Activated CD4-positive, alpha-beta T cell treated with anti-CD3 and anti-CD28 coated beads for 1 hour (primary cell): ENCODE measurements at regions not wholly inside any gene's neighbourhood (a gene's known extent, or its start where the extent isn't known, plus 50 kb on each side); places are given as distances from the start of the nearest gene placed in this dataset.
"Not testable (repeated sequence)": the region's sequence is repeated elsewhere in the genome, so short reads cannot be mapped to it uniquely, and the experiment has no call there.

Experiments
- DNase-seq: peaks from one replicate; pipeline ENCODE4 v3.0.0-alpha.2; 2020

DNA sequence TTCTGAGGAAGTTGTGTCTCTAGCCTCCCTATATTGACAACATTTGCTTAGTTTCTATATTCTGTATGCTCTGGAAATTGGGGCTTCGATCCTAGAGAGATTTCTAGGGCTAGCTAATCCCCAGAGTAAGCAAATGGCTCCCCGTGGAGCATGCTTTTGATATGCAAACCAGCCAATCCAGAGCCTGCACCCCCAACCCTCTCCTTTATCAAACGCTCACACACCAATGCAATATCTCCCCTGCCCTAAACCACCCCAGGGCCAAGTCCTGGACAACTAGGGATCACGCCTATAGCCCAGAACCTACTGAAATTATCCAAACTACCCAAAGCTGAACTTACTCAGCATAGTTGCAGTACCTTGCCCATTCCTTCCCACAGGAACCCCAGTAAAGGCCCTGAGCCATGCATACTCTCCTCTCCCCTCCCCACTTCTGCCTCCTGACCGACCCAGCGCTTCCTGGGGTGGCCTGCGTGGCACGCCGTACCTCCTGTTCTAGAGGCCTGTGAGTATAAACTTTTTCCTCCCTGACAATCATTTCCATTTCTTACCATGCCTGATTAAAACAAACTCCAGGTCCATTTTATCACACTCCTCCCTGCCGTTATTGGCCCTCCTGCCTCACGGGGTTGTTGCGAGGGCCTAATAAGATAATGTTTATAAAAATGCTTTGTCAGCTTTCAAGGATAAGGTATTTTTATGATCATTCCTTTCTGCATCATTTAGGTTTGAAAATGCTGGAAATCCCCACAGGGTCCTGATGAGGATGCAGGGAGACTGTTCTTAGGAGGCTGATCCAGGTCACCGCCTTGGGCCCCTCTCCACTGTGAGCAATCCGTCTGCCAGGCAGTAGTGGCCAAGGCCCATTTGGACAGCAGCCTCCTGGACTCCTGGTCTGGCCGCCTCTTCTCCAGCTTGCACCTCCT, 102.7 kb downstream of the TENT5C start:
- DNase-seq: no peak

DNA sequence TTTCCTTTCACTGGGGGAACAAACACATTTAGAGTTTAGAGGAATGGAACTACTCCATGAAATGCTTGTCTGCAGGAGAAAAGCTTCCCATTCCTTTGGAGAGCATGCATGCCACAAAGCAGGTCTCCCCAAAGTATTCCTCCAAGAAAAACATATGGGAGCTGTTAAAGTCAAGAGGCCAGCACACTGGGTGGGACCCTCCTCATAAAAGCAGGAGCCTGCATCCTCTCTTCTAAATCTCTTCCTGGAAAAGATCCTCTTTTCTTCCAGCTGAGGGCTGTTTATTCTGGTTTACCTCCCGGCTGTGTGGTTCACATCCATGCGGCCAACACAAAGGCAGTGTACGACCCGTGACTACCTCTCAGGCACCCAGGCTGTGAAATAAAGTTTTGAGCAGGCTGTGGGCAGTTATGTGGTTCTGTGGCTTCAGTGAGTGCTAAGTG, 103.4 kb downstream of the TENT5C start:
- DNase-seq: no peak

DNA sequence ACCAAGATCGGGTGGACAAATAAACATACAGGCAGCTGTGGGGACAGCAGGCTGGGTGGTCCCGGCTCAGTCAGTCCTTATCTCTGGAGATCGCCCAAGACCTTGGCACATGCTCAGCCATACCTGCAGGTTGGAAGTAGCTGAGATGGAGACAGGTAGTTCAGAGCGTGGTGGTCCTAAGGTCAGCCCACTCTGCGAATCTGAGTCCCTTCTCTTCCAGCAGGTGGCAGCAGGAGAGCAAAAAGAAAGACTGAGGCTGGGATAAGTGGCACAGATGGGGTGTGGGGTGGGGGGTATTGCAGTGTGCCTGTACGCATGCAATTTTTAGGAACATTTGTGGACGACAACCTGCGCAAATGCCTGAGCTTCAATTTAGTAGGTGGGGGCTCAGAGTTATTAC, 104.9 kb downstream of the TENT5C start:
- DNase-seq: no peak

DNA sequence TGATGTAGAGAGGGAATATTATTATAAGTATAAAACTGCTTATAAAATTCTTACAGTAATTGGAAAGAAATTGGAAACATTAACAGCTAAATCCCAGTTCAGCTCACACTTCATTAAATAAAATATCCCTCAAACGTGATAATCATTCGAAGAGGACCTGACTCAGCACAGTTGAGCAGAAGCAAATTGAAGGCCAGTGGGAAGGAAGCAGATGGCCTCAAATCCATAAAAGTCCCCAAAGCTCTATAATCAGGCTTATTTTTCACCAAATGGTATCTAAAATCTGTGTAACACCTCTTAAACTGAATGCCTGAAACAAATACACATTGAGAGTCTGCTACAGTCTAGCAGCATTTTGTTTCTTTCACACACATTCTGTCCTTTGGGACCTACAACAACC, 106.8 kb downstream of the TENT5C start:
- DNase-seq: no peak

DNA sequence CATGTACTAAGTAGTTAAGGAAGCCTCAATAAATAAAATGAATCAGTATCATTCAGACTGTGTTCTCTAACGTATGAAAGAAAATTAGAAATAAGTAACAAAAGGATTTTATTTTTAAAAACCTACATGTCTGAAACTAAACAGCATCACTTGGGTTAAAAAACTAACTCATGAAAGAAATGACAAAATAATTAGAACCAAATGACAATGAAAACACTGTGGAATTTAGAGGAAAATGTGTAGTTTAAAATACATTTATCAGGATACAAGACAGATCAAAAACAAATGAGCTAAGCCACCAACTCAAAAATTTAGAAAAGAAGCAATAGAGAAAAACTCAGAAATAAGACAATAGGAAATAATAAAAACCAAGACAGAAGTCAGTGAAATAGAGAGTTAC, 108.7 kb downstream of the TENT5C start:
- no peak for DNase-seq

DNA sequence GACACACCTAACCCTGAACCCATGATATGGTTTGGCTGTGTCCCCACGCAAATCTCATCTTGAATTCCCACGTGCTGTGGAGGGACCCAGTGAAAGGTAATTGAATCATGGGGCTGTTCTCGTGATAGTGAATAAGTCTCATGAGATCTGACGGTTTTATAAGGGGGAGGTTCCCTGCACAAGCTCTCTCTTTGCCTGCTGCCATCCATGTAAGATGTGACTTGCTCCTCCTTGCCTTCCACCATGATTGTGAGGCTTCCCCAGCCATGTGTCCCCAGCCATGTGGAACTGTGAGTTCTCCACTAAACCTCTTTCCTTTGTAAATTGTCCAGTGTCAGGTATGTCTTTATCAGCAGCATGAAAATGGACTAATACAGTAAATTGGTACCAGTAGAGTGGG, 110.2 kb downstream of the TENT5C start:
- not testable (repeated sequence) for DNase-seq

DNA sequence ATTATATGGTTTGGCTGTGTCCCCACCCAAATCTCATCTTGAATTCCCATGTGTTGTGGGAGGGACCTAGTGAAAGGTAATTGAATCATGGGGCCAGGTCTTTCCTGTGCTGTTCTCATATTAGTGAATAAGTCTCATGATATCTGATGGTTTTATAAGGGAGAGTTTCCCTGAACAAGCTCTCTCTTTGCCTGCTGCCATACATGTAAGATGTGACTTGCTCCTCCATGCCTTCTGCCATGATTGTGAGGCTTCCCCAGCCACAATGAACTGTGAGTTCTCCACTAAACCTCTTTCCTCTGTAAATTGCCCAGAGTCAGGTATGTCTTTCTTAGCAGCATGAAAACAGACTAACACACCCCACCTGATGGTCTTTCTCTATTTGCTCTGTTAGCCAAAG, 112.1 kb downstream of the TENT5C start:
- DNase-seq: not testable (repeated sequence)

DNA sequence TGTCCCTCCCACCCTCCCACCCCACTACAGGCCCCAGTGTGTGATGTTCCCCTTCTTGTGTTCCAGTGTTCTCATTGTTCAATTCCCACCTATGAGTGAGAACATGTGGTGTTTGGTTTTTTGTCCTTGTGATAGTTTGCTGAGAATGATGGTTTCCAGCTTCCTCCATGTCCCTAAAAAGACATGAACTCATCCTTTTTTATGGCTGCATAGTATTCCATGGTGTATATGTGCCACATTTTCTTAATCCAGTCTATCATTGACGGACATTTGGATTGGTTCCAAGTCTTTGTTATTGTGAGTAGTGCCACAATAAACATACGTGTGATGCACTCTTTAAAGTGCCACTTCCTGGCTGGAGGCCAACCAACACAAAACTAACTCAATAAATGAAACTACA, 112.7 kb downstream of the TENT5C start:
- not testable (repeated sequence) for DNase-seq

DNA sequence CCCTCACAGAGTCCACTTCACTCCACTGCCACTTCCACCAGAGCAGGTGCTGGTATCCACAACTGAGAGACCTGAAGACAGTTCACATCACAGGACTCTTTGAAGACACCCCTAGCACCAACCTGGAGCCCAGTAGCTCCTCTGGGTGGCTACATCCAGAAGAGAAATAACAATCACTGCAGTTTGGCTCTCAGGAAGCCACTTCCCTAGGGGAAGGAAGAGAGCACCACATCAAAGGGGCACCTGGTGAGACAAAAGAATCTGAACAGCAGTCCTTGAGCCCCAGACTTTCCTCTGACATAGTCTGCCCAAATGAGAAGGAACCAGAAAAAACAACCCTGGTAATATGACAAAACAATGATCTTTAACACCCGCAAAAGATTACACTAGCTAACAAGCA, 113.2 kb downstream of the TENT5C start:
- no peak for DNase-seq

DNA sequence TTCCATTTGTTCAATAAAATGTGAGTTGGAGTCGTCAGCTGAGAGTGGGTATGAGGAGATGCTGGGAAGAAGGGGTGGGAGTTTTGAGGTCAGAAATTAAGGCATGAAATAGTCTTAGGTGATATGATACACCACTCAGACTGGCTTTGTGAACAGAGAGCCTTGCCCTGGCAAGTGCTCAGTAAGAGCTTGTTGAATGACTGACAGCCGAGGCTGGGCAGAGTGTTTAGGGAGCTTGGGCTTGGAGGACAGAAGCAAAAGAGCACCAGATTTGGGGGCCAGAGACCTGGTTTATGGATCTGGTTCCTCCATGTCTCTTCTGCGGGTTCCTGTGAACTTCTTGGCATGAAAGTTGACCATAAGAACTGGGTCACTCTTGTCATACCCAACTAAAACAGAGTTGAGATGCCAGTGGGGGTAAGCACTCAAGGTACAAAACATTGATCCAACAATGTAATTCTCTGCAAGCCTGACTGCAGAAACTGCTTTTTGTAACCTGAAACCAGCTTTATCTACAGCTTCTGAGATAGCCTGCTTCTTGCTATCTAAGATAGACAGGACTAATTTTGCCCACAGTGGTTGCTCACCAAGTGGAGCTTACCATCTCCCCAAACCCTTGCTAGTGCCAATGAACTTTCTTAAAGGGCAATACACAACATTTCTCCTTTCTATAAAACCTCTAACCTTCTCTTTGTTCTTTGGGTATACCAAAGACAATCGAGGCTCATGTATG, 126.4 kb downstream of the TENT5C start:
- no peak for DNase-seq

DNA sequence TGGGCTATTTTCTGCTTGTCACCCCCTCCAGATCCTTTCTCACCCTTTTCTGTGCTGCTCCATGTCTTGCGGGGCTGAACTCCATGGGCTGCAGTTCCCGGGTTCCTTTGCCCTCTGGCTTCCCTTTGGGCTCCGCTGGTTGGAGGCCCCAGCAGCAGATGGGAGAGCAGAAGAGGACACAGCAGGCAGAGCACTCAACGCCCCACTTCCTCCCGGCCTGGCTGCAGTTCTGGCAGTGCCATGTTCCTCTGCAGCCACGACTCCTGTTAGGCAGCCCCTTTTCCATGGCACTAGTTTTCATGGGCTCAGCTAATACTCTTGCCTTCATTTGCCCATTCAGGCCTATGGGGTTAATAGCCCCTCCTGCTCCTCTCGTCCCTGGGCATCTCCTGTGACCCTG, 127.1 kb downstream of the TENT5C start:
- no peak for DNase-seq

DNA sequence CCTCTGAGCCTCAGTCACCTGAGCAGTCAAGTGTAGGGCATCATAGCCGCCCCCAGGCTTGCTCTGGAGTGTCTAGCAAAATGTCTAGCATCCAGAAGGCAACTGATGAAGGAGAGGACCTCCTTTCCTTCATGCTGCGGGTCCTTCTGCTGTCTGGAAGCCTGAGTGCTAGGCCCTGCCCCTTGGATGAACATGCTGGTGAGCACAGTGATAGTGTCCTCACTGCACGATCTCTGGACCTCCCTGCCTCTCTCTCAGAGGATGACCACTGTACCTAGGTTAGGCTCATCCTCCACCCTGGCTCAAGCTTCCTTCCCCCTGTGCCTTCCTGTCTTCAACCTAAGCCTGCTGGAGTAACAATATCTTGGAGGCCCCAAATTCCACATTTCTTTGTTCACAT, 128.6 kb downstream of the TENT5C start:
- DNase-seq: no peak

DNA sequence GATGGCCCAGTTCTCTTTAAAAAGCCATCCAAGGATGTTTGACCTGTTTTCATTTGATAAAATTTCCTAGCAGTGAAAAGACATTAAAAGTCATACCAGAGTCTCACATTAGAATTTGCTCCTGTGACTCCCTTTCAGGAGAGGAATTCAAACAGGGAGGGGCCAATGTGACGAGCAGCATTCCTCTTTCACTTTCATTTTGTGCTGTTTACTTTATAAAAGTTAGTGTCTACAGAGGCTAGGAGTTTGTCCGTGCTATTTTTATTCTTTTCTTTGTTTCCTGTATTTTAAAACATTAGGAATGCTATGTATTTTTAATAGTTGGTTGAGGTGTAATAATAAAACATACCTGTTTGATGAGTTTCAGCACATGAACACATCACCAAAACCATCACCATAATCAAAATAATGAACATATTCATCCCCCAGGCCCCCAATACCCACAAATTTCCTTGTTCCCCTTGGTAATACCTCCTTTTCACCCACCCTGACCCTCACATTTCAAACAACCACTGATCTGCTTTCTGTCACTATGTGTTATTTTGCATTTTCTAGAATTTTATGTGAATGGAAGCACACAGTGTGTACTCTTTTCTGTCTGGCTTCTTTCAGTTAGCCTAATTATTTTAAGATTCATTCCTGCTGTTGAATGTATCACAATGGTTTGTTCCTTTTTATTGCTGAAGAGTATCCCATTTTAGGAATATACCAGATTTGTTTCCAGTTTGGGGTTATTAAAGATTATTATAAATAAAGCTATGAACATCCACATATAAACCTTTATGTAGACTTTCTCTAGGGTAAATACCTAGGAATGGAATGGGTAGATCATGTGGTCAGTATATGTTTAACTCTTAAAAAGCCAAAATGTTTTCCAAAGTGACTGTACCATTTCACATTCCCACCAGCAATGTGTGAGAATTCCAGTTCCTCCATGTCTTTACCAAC, 129.5 kb downstream of the TENT5C start:
- DNase-seq: no peak

DNA sequence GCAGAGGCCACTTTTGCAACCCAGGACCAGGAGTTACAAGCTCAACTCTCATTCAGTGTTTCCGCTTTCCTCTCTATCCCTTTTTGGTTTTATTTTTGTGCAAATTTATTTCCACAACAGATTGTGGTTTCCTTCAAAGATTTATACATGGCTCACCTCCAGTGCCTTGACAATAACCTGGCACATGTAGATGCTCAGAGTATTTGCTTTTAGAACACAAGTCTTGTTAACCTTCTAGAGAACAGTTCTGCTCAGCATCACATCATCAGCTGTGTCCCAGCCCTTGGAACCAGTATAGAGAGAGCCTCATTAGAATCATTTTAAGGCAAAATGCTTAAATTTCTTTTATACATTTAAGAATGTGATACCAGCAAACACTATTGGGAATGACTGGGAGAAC, 133.7 kb downstream of the TENT5C start:
- no peak for DNase-seq

DNA sequence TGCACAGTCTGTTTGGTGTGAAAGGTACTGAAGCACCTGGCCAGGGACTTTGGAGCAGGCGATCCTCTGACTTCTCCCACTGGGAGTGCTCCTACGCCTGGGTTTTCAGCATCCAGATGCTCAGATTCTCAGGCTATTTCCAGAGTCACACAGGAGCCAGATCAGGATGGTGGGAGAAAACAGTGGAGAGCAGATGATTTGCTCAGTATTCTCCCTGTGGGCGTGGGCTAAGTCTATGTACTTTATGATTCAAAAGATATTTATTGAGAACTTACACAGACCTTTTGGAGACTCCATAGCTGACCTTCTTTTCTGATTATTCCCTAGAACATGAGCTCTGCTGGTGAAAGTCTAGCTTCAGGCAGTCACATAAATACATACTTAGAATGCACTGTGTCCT, 134.6 kb downstream of the TENT5C start:
- no peak for DNase-seq

DNA sequence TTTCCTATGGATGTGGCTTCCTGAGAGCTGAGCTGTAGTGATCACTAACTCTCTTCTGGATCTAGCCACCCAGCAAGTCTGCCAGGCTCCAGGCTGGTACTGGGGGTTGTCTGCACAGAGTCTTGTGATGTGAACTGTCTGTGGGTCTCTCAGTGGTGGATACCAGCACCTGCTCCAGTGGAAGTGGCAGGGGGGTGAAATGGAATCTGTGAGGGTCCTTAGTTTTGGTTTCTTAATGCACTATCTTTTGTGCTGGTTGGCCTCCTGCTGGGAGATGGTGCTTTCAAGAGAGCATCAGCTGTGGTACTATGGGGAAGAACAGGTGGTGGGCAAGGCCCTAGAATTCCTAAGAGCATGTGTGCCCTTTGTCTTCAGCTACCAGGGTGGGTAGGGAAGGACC, 140.7 kb downstream of the TENT5C start:
- not testable (repeated sequence) for DNase-seq

DNA sequence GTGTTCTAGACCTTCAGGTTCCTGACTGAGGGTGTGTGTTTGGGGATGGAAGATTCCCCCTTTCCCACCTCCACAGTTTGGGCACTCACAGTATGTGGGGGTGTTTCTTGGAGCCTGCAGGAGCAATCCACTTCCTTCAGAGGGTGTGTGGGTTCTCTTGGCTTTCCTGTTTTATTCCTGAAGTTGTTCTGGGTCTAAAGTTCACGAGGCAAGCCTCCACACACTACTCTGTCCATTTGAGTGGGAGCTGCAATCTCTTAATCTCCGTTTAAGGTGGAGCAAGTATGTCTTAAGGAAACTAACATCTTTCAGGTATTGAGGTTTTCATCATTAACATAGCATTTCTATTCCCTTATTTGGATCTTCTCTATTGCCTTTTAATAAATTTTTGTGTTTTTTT, 141.8 kb downstream of the TENT5C start:
- DNase-seq: no peak

DNA sequence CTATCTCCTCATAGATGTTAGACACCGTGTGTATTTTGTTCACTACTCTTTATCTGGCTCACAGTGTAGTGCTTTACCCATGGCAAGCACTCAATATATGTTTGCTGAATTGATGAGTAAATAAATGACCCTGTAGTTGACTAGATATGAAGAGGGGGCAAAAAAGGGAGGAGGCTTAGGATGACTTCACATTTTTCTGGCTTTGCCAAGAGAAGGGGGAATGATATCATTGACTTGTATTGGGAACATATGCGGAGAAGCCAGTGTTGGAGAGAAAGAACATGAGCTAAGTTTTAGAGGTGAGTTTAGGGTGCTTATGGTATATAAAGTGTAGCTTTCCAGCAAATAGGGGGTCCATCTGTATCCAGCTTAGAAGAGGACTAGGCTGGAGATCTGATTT, 145.5 kb downstream of the TENT5C start:
- no peak for DNase-seq

DNA sequence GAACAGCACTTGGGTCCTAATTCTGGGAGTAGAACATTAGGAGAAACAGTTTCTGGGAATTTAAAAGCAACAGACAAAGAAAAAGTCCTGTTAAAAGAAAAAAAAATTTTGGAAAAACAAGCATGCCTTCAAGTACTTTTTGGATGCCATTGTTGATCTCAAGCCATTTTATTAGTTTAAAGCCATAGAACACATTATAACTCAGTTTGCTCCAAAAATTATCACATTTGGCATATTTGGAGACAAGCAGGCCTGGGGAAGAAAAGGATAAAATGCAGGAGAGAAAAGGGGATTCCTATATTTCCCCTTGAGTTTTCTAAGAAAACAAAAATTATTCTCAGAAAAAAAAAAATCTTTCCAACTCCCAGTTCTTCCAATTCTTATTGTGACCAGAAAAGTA, 146.8 kb downstream of the TENT5C start:
- no peak for DNase-seq

DNA sequence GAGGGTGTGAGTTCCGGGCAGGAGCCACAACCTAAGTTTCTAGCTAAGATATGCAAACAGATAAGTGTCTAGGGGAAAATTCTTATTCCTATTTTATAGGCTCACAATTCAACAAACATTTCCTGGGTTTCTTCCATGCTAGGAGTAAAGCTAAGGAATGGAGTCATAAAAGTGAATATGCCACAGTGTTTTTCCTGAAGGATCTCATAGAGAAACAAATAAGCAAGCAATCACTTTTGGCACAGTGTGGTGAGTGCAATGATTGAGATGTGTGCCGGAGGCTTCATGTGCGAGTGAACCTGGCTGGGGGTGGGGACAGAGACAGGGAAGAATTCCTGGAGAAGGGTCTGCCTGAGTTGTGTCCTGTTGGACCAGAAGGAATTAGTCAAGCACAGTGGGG, 147.4 kb downstream of the TENT5C start:
- no peak for DNase-seq

DNA sequence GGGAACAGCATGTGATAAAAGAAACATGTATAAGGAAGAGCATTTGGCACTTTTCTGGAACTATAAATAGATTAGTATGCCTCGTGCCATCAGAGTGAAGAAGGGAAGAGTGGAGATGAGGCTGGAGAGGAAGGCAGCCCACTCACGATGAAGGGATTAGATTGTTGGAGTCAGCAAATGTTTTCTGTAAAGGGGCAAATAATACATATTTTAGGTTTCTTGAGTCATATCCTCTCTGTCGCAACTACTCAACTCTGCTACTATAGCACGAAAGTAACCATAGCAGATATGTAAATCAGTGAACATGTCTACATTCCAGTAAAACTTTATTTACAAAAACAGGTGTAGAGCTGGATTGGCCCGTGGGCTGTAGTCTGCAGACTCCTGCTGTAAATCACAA, 147.8 kb downstream of the TENT5C start:
- DNase-seq: no peak

DNA sequence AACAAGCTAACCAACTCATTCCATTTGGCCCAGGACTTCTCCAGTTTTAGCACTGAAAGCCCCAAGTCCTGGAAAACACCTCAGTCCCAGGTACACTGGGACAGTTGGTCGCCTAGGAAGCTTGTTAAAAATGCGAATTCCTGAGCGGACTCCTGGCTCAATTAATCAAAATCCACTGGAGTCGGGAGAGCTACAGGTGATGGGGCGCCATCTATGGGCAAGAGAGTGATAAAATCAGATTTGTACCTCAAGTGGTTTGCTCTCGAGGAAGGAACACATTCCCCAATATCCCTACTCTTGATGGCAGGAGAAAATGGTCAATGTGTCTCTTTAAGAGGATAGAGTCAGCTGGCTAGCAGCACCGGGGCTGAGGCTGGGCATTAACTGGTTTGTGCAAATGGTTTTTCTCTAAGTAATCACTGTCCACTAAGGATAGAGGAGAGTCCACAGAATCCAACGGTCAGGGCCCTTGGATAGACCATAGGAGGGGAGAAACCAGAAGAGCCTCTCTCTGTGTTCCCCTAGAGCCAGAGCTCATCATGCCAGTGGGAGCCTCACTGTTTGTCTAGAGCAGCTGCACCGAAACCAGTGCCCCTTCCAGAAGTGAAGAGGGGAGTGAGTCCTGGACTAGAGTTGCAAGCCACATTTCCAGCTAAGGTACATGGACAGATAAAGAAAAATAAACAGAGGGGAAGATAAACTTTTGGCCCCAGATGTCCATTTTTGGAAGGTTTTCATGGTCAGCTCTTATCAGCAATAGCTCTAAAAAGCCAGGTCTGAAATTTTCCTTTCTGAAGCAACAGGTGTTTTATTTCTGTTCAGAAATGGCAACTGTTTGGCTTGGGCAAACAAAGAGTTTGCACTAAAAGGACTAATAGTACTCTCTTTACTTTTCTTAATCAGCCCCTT, 148.5 kb downstream of the TENT5C start:
- DNase-seq: no peak
